Activated CD4-positive, alpha-beta T cell treated with anti-CD3 and anti-CD28 coated beads, Interleukin-2, amount 10 ng/mL, durations not matched to agents 24 days and 14 days (primary cell): ENCODE measurements at regions not wholly inside any gene's neighbourhood (a gene's known extent, or its start where the extent isn't known, plus 50 kb on each side); places are given as distances from the start of the nearest gene placed in this dataset.

Experiments
- DNase-seq: peaks from one replicate; pipeline ENCODE4 v3.0.0; 2022
- H3K27ac Mint-ChIP-seq: one replicate; pipeline ENCODE4 v1.8.0; 2022; ENCODE audit warnings: mild to moderate bottlenecking, mixed read lengths
- H3K27me3 Mint-ChIP-seq: one replicate; pipeline ENCODE4 v1.8.0; 2022; ENCODE audit warnings: mixed read lengths
- H3K36me3 Mint-ChIP-seq: one replicate; pipeline ENCODE4 v1.8.0; 2022; ENCODE audit warnings: low read depth, mild to moderate bottlenecking, mixed read lengths
- H3K4me1 Mint-ChIP-seq: one replicate; pipeline ENCODE4 v1.8.0; 2021; ENCODE audit warnings: mixed read lengths
- H3K4me3 Mint-ChIP-seq: one replicate; pipeline ENCODE4 v1.8.0; 2022; ENCODE audit warnings: mild to moderate bottlenecking, moderate library complexity, mixed read lengths
- H3K9me3 Mint-ChIP-seq: one replicate; pipeline ENCODE4 v1.8.0; 2021; ENCODE audit warnings: mixed read lengths
- intact Hi-C: fragments of 100-400 bp; cut with micrococcal nuclease; formaldehyde crosslinking; loops from one replicate; pipeline ENCODE4 v1.15.1; 2023

DNA sequence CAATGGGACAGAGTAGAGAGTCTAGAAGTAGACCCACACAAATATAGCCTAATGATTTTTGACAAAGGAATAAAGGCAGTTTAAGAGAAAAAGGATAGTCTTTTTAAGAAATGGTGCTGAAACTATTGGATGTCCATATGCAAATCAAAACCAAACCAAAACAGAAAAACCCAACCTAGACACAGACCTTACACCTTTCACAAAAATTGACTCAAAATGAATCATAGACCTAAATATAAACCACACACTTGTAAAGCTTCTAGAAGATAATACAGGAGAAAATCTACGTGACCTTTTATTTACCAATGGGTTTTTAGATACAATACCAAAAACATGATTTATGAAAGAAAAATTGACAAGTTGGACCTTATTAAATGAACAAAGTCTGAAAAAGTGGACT, 66.4 kb upstream of the MPHOSPH6 start:
- Mint-ChIP-seq H3K27me3 (peaks cover 37% of the 10 kb centered on the region), H3K4me1 (peaks cover 5% of the 10 kb centered on the region), H3K27ac (no peak overlapping the region), H3K36me3 (no peaks in the 10 kb centered on the region), H3K9me3 (no peaks in the 10 kb centered on the region), H3K4me3 (no peak overlapping the region)
- intact Hi-C loops: no loop called here
- DNase-seq: no peak

DNA sequence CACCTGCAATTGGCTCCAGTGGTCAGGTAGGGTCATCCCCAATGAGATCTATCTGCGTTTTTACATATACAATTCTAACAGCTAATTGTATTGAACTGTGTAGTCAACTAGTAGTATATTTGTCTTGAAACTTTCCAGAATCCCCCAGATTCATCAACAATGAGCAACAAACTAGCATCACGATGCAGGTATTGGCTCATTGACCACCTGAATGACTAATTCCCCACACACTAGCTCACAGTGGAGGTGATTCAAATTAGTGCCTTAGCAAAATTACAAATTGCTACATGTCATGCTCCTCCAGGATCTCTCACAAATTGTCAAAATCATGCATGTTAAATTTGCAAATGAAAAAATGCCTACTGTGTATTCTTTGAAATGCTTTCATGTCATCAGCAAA, 62.8 kb upstream of the MPHOSPH6 start:
- intact Hi-C loops: loop anchor here (5.0 kb wide), 1 partner anchor 61 kb away; the partner anchor contains the start of gene MPHOSPH6
- Mint-ChIP-seq H3K27me3 (peaks cover 28% of the 10 kb centered on the region), H3K9me3 (no peaks in the 10 kb centered on the region), H3K4me3 (no peak overlapping the region), H3K4me1 (peaks cover 5% of the 10 kb centered on the region), H3K36me3 (no peaks in the 10 kb centered on the region), H3K27ac (no peak overlapping the region)
- no peak for DNase-seq

- no peak overlapping the region for H3K4me3 Mint-ChIP-seq
- intact Hi-C loops: loop anchor here (5.0 kb wide), 1 partner anchor 59 kb away; the partner anchor contains the start of gene MPHOSPH6
- H3K27ac Mint-ChIP-seq: no peak overlapping the region
- H3K4me1 Mint-ChIP-seq: peaks cover 1% of the 10 kb centered on the region
- peaks cover 31% of the 10 kb centered on the region for H3K27me3 Mint-ChIP-seq
- H3K9me3 Mint-ChIP-seq: no peaks in the 10 kb centered on the region
- DNase-seq: no peak
- H3K36me3 Mint-ChIP-seq: no peaks in the 10 kb centered on the region
These were observed 61.2 kb upstream of the MPHOSPH6 start for GRCh38 chr16:82231008-82231787.

GRCh38 chr16:82229800-82230619, 60.0 kb upstream of the MPHOSPH6 start:
- Mint-ChIP-seq H3K9me3 (no peaks in the 10 kb centered on the region), H3K4me1 (no peaks in the 10 kb centered on the region), H3K27ac (no peak overlapping the region), H3K27me3 (peaks cover 21% of the 10 kb centered on the region), H3K36me3 (no peaks in the 10 kb centered on the region), H3K4me3 (no peak overlapping the region)
- DNase-seq: peak; percentile 89
- intact Hi-C loops: loop anchor here (1.0 to 5.0 kb wide), 4 partner anchors 58 to 340 kb away; partner anchors contain the start of gene MPHOSPH6

DNA sequence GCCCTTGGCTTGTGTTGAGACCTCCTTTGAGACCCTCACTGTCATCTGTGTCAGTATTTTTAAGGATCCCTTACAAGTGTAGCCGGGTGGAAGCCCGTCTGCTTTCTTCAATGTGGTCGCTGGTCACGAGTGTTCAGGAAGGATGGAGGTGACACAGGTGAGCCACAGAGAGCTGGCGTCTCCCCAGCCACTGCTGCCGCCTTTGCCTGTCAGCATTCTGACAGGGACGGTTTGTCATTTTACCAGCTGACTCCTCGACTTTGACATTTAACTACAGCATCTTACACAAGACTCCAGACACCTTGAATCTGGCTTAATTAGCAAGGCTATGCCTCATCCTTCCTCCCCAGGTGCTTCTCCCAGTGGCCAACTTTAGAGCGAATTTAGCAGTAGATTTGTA, 56.3 kb upstream of the MPHOSPH6 start:
- intact Hi-C loops: no loop called here
- peaks cover 19% of the 10 kb centered on the region for H3K27me3 Mint-ChIP-seq
- no peak overlapping the region for H3K27ac Mint-ChIP-seq
- H3K9me3 Mint-ChIP-seq: no peaks in the 10 kb centered on the region
- DNase-seq: no peak
- H3K4me1 Mint-ChIP-seq: no peaks in the 10 kb centered on the region
- no peak overlapping the region for H3K4me3 Mint-ChIP-seq
- H3K36me3 Mint-ChIP-seq: no peaks in the 10 kb centered on the region

DNA sequence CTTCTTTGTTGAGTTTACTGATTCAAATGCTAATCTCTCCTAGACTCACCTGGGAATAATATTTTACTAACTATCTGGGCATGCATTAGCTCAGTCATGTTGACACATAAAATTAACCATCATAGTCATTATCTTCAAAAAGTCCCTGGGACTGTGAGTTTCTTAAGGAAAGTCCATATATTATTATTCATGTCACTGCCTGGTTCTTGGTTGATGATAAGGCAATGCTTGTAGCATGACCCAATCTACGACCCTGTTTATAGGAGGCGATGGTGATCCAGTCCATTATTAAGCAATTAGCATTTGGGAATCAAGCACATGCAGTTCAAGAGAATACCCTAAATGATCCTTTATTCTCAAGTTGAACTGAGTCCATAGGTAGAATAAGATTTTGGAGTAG, 54.8 kb upstream of the MPHOSPH6 start:
- intact Hi-C loops: no loop called here
- H3K27ac Mint-ChIP-seq: no peak overlapping the region

DNA sequence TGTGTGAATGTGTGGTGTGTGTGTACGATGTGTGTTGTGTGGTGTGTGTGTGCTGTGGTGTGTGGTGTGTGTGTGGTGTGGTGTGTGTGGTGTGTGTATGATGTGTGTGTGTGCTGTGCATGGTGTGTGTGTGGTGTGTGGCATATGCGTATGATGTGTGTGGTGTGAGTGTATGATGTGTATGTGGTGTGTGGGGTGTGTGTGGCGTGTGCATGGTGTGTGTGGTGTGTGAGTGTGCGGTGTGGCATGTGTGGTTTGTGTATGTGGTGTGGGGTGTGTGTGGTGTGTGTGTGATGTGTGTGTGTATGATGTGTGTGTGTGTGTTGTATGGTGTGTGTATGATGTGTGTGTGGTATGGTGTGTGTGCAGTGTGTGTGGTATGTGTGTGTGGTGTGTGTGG, 50.5 kb upstream of the MPHOSPH6 start:
- no peaks in the 10 kb centered on the region for H3K4me1 Mint-ChIP-seq
- no peak overlapping the region for H3K4me3 Mint-ChIP-seq
- no peaks in the 10 kb centered on the region for H3K9me3 Mint-ChIP-seq
- DNase-seq: no peak
- no peaks in the 10 kb centered on the region for H3K36me3 Mint-ChIP-seq
- H3K27ac Mint-ChIP-seq: no peak overlapping the region
- H3K27me3 Mint-ChIP-seq: peaks cover 8% of the 10 kb centered on the region
- intact Hi-C loops: no loop called here

More for the DNA sequence above, 54.8 kb upstream of the MPHOSPH6 start:
- Mint-ChIP-seq H3K9me3 (no peaks in the 10 kb centered on the region), H3K36me3 (no peaks in the 10 kb centered on the region), H3K27me3 (peaks cover 15% of the 10 kb centered on the region), H3K4me3 (no peak overlapping the region), H3K4me1 (no peaks in the 10 kb centered on the region)
- DNase-seq: no peak
